ENCODE measurements at regions not wholly inside any gene's neighbourhood (a gene's known extent, or its start where the extent isn't known, plus 50 kb on each side); places are given as distances from the start of the nearest gene placed in this dataset.

DNA sequence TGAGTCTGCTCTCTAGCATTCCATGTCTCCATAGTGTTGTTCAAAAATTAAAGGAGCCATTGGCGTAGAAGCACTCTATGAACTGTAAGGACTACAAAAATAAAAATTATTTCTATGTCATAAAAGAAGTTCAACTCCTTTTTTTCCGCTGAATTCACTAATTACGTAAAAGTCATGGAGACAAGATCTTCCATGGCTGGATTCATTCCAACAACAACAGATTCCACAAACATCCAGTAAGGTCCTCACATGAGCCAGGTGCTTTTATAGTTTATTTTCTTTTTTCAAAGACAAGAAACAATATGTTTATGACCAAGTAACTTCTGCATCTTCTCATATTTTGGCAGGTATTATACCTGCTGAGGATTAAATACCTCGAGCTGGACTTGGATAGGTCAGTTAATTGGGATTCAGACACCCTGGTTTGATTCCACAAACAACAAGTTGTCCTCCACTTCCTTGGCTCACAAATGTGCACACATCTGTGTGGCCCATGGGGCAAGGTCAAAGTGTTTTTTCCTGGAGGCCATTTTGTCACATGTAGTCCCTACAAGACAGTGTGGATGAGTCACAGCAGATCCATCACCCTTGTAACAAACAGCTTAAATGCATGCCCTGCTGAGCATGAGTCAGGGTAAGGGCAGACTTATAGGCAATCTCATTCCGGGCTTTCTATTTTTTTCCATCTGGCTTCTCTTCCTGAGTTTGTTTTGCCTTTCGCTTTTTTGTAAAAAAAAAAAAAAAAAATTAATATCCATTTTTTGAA lies 475.6 kb downstream of the COG6 start:
- 76% methylated on average over 6 of the region's 6 CpGs for WGBS (ENCODE audit: low lambda C conversion rate, missing lambda C conversion rate)
- TF ChIP-seq EZH2phosphoT487 (IDR thresholded peaks at IDR 0.05; ENCODE audit: low read depth, severe bottlenecking, unreplicated experiment) = no peak
- TF ChIP-seq, protein P1, sequence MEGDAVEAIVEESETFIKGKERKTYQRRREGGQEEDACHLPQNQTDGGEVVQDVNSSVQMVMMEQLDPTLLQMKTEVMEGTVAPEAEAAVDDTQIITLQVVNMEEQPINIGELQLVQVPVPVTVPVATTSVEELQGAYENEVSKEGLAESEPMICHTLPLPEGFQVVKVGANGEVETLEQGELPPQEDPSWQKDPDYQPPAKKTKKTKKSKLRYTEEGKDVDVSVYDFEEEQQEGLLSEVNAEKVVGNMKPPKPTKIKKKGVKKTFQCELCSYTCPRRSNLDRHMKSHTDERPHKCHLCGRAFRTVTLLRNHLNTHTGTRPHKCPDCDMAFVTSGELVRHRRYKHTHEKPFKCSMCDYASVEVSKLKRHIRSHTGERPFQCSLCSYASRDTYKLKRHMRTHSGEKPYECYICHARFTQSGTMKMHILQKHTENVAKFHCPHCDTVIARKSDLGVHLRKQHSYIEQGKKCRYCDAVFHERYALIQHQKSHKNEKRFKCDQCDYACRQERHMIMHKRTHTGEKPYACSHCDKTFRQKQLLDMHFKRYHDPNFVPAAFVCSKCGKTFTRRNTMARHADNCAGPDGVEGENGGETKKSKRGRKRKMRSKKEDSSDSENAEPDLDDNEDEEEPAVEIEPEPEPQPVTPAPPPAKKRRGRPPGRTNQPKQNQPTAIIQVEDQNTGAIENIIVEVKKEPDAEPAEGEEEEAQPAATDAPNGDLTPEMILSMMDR (IDR thresholded peaks at IDR 0.05; ENCODE audit: poor library complexity) = no peak
- no peak for TF ChIP-seq EZH2 (IDR thresholded peaks at IDR 0.05; ENCODE audit: borderline replicate concordance)
- Histone ChIP-seq H3K27me3 (no peaks in the 10 kb centered on the region), H4K20me1 (ENCODE audit: insufficient read depth, poor library complexity, severe bottlenecking) (no peaks in the 10 kb centered on the region), H3K4me1 (ENCODE audit: insufficient read depth) (no peaks in the 10 kb centered on the region), H3K27ac (no peak overlapping the region), H3K9me2 (replicated peaks; ENCODE audit: insufficient read depth) (no peaks in the 10 kb centered on the region), H3K36me3 (replicated peaks; ENCODE audit: insufficient read depth, low read depth) (no peaks in the 10 kb centered on the region), H3K4me3 (no peak overlapping the region), H2AFZ (no peak overlapping the region), H3K79me2 (no peaks in the 10 kb centered on the region), H3K9me3 (ENCODE audit: low read depth) (no peaks in the 10 kb centered on the region), H3K4me2 (no peak overlapping the region)
- peak; percentile 44 for DNase-seq (ENCODE audit: low spot score)

DNA sequence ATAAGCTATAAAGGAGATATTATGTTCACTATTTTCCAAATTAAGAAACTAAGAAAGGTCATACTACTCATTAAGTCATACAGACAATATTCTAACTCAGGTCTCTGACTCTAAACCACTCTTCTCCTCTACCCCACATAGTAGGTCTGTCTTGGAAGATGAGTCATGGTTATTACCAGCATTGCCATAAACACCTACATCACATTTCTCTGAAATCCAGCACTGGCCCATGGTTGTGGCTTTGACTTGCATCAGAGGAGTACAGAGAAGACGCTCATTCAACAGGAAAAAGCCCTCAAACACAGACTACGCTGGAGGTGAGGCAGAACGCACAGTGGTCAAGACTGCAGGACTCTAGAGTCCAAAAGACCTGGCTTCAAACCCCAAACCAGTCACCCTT lies 476.8 kb downstream of the COG6 start:
- H3K4me2 ChIP-seq = no peak overlapping the region
- no peak overlapping the region for H3K27ac ChIP-seq
- H3K9me3 ChIP-seq (ENCODE audit: low read depth) = no peaks in the 10 kb centered on the region
- no peaks in the 10 kb centered on the region for H4K20me1 ChIP-seq (ENCODE audit: insufficient read depth, poor library complexity, severe bottlenecking)
- no peaks in the 10 kb centered on the region for H3K27me3 ChIP-seq
- no peaks in the 10 kb centered on the region for H3K36me3 ChIP-seq (replicated peaks; ENCODE audit: insufficient read depth, low read depth)
- DNase-seq (ENCODE audit: low spot score) = no peak
- TF ChIP-seq EZH2phosphoT487 (IDR thresholded peaks at IDR 0.05; ENCODE audit: low read depth, severe bottlenecking, unreplicated experiment) = no peak
- TF ChIP-seq, protein P1 (IDR thresholded peaks at IDR 0.05; ENCODE audit: poor library complexity) = no peak
- no peak for TF ChIP-seq EZH2 (IDR thresholded peaks at IDR 0.05; ENCODE audit: borderline replicate concordance)
- no peak overlapping the region for H3K4me3 ChIP-seq
- no peaks in the 10 kb centered on the region for H3K4me1 ChIP-seq (ENCODE audit: insufficient read depth)
- H3K79me2 ChIP-seq = no peaks in the 10 kb centered on the region
- H2AFZ ChIP-seq = no peak overlapping the region
- 97% methylated on average over 3 of the region's 3 CpGs for whole genome bisulfite sequencing (ENCODE audit: low lambda C conversion rate, missing lambda C conversion rate)
- H3K9me2 ChIP-seq (replicated peaks; ENCODE audit: insufficient read depth) = no peaks in the 10 kb centered on the region

DNA sequence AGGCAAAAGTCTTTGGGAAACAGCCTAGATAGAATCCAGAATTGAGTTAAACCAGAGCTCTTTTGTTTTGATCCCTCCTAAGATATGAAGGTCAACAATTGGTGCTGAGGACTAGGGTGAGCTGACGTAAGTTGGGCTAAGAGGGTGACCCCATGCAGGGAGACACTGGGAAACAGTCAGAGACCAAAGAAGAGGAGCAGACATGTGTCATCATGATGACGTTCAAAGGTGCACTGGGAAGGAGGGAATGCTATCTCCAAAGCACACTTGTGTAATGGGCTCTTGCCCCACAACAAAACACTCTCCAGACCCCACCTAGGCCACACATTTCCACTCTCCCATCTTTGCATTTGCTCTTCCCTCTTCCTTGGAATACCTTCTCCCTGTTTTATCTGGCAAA lies 481.4 kb downstream of the COG6 start:
- H3K9me3 ChIP-seq (ENCODE audit: low read depth) = no peaks in the 10 kb centered on the region
- no peaks in the 10 kb centered on the region for H3K9me2 ChIP-seq (replicated peaks; ENCODE audit: insufficient read depth)
- no peak for DNase-seq (ENCODE audit: low spot score)
- H3K4me2 ChIP-seq = no peak overlapping the region
- WGBS (ENCODE audit: low lambda C conversion rate, missing lambda C conversion rate) = 84% methylated on average over 2 of the region's 2 CpGs
- TF ChIP-seq EZH2phosphoT487 (IDR thresholded peaks at IDR 0.05; ENCODE audit: low read depth, severe bottlenecking, unreplicated experiment) (no peak), EZH2 (IDR thresholded peaks at IDR 0.05; ENCODE audit: borderline replicate concordance) (no peak)
- TF ChIP-seq, protein P1 (IDR thresholded peaks at IDR 0.05; ENCODE audit: poor library complexity) = no peak
- no peaks in the 10 kb centered on the region for H3K79me2 ChIP-seq
- no peak overlapping the region for H3K4me3 ChIP-seq
- H2AFZ ChIP-seq = no peak overlapping the region
- no peaks in the 10 kb centered on the region for H3K4me1 ChIP-seq (ENCODE audit: insufficient read depth)
- no peaks in the 10 kb centered on the region for H3K27me3 ChIP-seq
- H3K27ac ChIP-seq = no peak overlapping the region
- H3K36me3 ChIP-seq (replicated peaks; ENCODE audit: insufficient read depth, low read depth) = no peaks in the 10 kb centered on the region
- H4K20me1 ChIP-seq (ENCODE audit: insufficient read depth, poor library complexity, severe bottlenecking) = no peaks in the 10 kb centered on the region
